ENCODE measurements at regions not wholly inside any gene's neighbourhood (a gene's known extent, or its start where the extent isn't known, plus 50 kb on each side); places are given as distances from the start of the nearest gene placed in this dataset.
A peak's percentile ranks its signal among the peaks of the same experiment; 100 is the strongest.

- FAIRE-seq: no peak
Measured at GRCh38 chr18:72180689-72181088, 363.5 kb downstream of the CBLN2 start.

- no peak for FAIRE-seq
Measured at GRCh38 chr18:72174972-72175649, 369.0 kb downstream of the CBLN2 start.

DNA sequence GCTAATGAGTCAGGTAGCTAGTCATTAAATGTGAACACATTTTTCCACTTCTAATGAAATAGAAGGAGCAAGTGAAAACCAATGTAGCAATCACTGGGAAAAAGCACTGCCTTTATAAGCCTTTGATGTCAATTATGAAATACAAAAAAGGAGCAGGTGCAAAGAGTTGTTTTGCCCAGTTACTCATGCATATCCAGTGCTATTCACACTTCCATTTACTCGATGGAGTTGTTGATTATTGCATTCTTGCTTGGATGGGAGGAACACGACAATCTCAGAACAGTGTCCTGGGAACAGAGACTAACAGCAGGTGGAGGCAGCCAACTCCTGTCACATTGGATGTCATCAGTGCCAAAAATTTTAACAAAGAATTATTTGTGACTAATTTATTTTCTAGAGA, 372.5 kb downstream of the CBLN2 start:
- FAIRE-seq: no peak

DNA sequence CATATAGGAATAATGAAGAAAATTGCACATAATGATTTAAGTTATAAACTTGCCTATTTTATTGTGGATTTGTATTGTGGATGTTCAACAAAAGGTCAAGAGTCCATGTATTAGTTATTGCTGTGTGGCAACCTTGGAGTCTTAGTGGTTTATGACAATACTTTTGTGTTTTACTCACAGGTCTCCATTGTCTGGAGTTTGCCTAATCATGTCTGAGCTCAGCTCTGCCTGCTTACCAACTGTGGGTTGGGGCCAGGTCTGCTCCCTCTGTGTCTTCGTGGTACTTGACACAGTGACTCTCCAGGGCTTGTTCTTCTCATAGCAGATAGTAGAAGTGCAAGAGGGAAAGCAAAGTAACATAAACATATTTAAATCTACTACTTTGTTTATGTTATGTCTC, 382.5 kb downstream of the CBLN2 start:
- no peak for FAIRE-seq

GRCh38 chr18:72160510-72161445, 383.4 kb downstream of the CBLN2 start:
- no peak for FAIRE-seq

DNA sequence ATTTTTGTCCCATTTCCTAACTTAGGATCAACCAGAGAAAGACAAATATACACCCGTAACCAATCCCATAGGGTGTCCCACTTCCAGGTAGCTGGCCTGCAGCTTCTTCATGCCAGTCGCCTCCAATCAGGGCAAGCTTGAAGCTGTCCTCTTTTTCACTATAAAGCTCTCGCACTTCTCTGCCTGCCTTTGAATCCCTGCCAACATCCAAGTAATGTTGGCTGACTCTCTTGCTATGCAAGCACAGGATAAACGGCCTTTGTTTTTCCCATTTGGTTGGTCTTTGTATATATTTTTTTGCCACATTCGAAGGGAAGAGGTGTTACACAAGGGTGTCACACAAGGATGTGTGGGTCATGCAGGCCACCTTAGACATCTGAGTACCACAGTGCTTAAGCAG, 388.8 kb downstream of the CBLN2 start:
- no peak for FAIRE-seq

DNA sequence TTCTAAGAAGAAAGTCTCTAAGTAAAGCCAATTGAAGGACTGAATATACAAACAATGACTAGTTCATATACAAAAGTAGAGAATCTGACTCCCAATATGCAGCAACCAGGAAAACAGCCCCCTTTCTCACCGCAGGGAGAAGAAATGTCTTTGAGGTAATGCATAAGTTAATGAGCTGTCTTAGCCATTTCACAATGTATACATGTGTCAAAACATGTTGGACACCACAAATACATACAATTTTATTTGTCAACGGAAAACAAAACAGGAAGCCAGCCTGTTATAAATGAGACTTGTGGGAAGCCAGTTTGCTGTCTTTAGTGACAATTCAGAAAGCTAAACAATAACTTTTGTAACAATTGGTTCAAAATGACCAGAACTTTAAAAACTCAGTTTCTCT, 389.2 kb downstream of the CBLN2 start:
- no peak for FAIRE-seq

DNA sequence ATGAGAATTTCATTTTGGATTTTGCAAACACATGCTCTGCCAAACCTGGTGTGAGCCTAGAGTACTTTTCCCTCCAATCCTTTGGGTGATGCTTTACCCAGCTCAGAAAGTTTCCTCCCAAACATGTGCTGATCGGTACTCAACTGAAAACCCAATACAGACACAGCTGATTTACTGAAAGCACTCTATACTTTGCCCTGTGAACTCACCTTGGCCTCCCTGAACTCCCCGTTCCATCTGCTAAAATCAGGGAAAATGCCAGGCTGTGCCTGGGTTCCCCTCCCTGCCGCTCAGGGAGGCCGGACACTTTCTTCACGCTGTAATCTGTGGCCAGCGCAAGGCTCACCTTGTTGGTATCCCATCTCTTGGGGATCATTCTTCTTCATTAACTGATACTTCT, 391.2 kb downstream of the CBLN2 start:
- FAIRE-seq: no peak

DNA sequence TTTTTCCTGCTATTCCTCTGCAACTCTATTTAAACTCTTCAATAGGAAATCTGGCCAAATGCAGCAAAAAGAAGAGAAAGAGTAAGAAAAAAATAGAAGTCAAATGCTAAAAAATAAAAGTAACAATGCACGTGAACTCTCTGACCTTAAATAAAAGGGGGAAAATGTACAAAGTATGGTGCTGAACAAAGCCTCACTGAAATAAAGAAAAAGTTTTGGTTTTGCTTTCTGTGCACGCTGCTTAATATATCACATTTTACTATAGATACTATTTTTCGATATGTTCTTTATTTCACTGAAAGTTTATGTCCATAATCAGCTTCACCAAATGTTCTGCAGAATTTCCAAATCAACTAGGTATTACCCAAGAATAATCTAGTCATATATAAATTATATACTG, 396.3 kb downstream of the CBLN2 start:
- FAIRE-seq: no peak

- FAIRE-seq: no peak
Measured at GRCh38 chr18:72140007-72140406, 404.1 kb downstream of the CBLN2 start.

DNA sequence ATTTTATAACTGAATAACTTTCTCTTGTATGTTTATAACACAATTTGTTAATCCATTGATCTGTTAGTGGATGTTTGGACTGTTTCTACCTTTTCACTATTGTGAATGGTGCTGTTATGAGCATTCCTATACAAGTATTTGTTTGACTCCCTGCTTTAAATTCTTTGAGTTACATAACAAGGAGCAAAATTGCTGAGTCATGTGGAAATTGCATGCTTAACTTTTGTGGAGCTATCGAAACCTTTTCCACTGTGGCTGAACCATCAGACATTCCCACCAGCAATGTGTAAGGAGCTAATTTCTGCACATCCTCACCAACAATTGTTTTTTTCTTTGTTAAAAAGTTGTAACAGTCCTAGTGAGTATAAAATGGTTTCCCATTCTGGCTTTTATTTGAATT, 415.5 kb downstream of the CBLN2 start:
- no peak for FAIRE-seq

GRCh38 chr18:72122103-72122502, 422.0 kb downstream of the CBLN2 start:
- no peak for FAIRE-seq

DNA sequence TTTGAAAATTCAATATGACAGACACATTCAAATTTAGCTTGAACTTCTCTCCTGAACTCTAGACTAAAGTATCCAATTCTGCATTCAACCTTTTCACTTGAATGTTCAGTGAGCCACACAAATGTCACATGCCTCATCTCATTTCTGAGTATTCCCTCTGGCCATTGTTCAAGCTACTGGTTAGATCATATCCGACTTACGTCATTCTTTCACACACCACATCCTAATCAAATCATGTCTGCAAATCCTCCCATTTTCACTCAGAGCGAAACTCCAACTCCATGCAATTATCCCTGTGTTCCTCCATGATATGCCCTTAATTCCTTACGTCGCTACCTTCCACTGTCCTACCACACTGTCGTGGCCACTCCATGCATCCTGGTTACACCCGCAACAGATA, 425.1 kb downstream of the CBLN2 start:
- no peak for FAIRE-seq

DNA sequence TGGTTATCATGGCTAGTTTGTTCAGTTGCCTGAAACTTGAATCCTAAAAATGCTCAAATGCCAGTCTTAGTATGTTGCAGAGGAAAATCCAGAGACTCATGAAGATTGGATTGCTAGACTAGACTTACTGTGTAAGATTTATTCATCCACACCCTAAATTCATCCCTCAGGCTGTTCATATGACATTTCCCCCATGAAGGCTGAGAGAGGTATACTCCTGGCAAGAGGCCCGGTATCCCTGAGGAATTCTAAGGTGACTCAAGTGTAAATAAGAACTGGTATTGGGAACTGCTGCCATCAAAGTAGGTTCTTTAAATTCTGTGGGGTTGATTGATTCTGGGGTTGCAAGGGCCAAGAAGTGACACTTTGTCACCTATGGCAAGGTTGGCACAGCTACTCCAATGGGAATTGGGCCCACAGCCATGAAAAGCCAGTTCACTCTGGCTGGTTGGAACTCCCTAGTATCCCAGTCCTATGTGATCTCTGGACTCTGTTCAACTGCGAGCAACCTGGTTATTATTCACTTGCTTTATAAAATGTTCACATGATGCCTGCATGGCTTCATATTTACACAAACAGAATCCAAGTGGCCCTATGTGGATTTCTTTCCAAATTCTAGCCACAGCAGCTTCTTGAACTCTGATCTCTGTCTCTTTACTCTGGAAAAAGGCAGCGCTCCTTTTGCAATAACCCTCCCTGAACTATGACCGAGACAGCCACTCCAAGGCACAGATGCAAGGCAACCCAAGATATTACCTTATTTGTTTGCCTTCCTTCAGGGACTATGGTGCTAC, 429.1 kb downstream of the CBLN2 start:
- no peak for FAIRE-seq

DNA sequence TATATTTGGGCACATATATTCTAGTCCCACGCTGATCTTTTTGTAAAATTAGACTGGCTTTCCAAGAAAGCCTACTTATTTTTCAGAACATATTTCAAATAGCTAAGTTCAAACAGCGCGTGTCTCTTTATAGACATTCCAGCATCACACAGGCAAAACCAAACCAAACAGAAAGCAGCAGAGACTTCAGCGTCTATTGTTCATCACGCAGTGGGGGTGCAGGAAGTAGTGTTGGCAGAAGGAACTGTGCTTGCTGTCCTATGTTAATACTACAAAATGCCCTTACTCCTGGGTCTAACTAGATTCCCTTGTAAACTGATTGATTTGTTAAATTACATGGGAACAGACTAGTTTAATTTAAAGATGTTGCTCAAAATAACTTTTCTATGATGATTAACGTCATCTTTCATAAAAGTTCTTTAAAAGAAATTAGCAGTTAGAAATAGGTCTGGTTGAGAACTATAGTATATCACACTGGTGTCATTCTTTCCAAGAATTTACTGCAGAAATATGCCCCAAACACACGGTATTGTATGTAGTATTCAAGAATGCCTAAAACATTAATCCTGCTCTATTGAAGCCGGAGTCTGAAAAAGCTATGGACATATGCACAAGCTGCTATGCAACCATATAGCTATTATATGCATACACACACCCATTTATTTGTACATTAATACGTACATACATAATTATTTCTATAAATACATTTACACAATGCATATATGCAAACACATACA, 436.3 kb downstream of the CBLN2 start:
- peak; percentile 90 for FAIRE-seq

DNA sequence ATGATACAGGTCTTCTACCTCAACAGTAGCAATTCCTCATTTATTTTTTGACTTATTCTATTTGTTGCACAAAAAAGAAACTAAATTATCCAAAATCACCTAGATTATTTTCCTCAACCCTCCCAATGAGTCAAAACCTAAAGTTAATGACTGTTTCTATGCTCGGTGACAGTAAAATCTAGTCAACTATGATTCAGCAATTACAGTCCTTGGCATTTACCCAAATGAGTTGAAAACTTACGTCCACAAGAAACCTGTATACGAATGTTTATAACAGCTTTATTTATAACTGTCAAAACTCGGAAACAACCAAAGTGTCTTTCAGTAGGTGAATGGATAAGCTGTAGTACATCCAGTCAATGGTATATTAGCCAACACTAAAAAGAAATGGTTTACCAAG, 439.3 kb downstream of the CBLN2 start:
- FAIRE-seq: no peak

- no peak for FAIRE-seq
Measured at GRCh38 chr18:72102412-72102811, 441.7 kb downstream of the CBLN2 start.

GRCh38 chr18:72100465-72101004, 443.6 kb downstream of the CBLN2 start:
- no peak for FAIRE-seq

GRCh38 chr18:72091369-72091768, 452.8 kb downstream of the CBLN2 start:
- FAIRE-seq: no peak

DNA sequence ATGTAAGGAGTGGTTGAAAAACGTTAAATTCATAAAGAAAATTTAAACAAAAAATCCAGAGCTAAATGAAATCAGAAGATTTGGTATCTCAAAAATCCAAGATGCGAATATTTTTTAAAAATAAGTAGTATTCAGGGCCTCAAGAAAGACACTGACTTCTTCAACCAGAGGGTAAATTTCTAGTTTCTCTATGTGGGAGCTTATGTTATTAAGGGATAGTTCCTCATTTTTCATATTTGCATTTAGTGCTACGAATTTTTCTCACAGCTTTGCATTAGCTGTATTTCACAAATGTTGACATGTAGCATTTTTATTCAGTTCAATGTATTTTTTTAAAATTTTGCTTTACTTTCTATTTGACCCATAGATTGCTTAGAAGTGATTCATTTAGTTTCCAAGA, 454.7 kb downstream of the CBLN2 start:
- no peak for FAIRE-seq

- peak; percentile 75 for FAIRE-seq
Measured at GRCh38 chr18:72086421-72086820, 457.7 kb downstream of the CBLN2 start.

GRCh38 chr18:72075040-72075439, 469.1 kb downstream of the CBLN2 start:
- FAIRE-seq: no peak

DNA sequence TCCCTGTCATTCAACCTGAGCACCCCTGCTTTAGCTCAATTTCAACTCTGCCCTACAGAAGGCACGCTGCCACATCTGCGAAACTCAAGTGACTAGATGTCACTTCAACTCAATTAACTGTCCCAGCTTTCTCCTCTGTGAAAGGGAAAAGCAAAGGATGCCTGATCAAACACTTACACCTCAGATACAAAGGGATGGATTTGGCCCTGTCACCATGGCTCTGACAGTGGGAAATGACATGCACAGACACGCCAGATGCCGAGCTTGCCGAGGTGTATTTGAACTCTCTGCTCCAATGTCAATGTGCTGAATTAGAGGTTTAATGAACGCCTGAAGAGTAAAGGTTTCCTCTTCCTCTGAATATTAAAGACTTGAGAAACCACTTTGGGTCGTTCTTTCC, 481.1 kb downstream of the CBLN2 start:
- no peak for FAIRE-seq
